Neutrophil (primary cell): ENCODE measurements at regions not wholly inside any gene's neighbourhood (a gene's known extent, or its start where the extent isn't known, plus 50 kb on each side); places are given as distances from the start of the nearest gene placed in this dataset.

Source experiments
- H3K27ac ChIP-seq: fragments of 200-600 bp; sonication (generic); 2 replicates; pipeline ENCODE4 v1.5.1; 2016; ENCODE audit warnings: mild to moderate bottlenecking, moderate library complexity
- H3K27me3 ChIP-seq: fragments of 200-600 bp; sonication (generic); 2 replicates; pipeline ENCODE4 v1.6.0; 2016; ENCODE audit warnings: mild to moderate bottlenecking
- H3K36me3 ChIP-seq: fragments of 200-600 bp; sonication (generic); 2 replicates; pipeline ENCODE4 v1.5.1; 2017
- H3K4me1 ChIP-seq, 2 experiments: fragments of 200-600 bp in 1 of 2; sonication (generic) in 1 of 2; 1 replicate in 1 of 2; 2 replicates in 1 of 2; pipeline versions ENCODE4 v1.5.1 to v1.6.1; 2013 to 2016; ENCODE audit warnings: low read depth in 1 of 2, low read length in 1 of 2, mild to moderate bottlenecking in 1 of 2, moderate library complexity in 1 of 2; ENCODE audit not compliant: control insufficient read depth in 1 of 2, insufficient read depth in 1 of 2
- H3K4me3 ChIP-seq, 2 experiments: fragments of 200-600 bp in 1 of 2; sonication (generic) in 1 of 2; 1 replicate in 1 of 2; 2 replicates in 1 of 2; pipeline ENCODE4 v1.5.1; 2013 to 2016; ENCODE audit warnings: low read depth in 1 of 2, low read length in 1 of 2, mild to moderate bottlenecking in 1 of 2, moderate library complexity in 1 of 2
- H3K9me3 ChIP-seq: fragments of 200-600 bp; sonication (generic); 2 replicates; pipeline ENCODE4 v1.5.1; 2016
- TF ChIP-seq, protein P1 (sequence below): fragments of 200-600 bp; sonication (generic); IDR thresholded peaks from 2 replicates; pipeline ENCODE4 v1.5.1; 2016; ENCODE audit warnings: antibody characterized with exemption

DNA sequence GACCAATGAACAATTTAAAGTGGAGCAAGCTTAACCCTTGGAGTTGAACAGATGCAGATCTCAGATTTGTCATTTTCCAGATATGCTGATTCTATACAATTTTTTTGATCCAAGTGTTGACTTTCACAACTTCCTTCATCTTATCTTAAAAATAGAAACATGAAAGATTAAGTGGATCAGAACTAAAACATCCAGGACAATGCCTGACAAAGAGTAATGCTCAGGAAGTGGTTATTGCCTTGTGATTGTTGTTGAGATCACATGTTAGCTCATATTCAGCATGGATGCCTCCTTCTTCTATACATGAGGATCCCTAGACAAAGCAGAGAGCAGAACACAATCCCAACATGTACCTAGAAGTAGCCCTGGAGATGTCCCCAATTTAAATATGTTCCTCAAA, 160.9 kb downstream of the PPARGC1A start:
- no peak overlapping the region for H3K4me3 ChIP-seq
- H3K27ac ChIP-seq = no peak overlapping the region
- H3K27me3 ChIP-seq = no peaks in the 10 kb centered on the region
- no peaks in the 10 kb centered on the region for H3K4me1 ChIP-seq
- H3K9me3 ChIP-seq = no peaks in the 10 kb centered on the region
- TF ChIP-seq, protein P1, sequence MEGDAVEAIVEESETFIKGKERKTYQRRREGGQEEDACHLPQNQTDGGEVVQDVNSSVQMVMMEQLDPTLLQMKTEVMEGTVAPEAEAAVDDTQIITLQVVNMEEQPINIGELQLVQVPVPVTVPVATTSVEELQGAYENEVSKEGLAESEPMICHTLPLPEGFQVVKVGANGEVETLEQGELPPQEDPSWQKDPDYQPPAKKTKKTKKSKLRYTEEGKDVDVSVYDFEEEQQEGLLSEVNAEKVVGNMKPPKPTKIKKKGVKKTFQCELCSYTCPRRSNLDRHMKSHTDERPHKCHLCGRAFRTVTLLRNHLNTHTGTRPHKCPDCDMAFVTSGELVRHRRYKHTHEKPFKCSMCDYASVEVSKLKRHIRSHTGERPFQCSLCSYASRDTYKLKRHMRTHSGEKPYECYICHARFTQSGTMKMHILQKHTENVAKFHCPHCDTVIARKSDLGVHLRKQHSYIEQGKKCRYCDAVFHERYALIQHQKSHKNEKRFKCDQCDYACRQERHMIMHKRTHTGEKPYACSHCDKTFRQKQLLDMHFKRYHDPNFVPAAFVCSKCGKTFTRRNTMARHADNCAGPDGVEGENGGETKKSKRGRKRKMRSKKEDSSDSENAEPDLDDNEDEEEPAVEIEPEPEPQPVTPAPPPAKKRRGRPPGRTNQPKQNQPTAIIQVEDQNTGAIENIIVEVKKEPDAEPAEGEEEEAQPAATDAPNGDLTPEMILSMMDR = no peak
- H3K36me3 ChIP-seq = no peaks in the 10 kb centered on the region

DNA sequence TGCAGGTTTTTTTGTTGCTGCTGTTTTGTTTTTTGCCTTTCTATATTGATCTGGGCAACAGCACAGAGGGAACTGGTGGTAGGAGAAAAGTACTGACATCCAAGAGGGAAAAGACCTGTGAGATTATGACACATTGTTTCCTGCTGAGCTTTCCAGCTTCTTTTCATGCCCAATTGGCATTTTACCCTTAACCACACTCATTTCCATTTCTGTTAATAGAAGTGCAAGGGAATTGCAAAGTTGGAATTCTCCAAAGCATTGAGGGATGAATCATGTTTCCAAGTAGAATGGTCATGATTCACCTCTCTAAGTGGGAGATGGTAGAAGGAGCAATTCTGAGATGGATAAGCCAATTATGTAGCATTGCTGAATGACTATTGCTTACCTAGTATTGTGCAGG, 161.5 kb downstream of the PPARGC1A start:
- Histone ChIP-seq H3K27ac (no peak overlapping the region), H3K4me1 (no peaks in the 10 kb centered on the region), H3K27me3 (no peaks in the 10 kb centered on the region), H3K9me3 (no peaks in the 10 kb centered on the region), H3K36me3 (no peaks in the 10 kb centered on the region), H3K4me3 (no peak overlapping the region)
- TF ChIP-seq, protein P1 = no peak

DNA sequence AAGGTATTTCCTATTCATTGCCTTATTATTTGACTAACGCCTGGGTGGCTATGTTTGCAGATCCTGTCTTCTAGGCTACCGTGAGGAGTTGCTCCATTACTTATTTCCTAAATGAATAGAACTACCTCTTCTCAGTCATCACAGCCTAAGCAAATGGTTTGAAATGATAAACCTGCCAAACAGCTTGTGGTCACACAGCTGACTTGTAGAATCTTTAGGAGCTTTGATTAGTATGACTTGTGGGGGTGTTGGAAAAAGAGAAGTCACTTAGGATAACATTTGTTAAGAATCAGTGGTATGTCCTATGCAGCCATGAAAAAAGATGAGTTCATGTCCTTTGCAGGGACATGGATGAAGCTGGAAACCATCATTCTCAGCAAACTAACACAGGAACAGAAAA, 169.3 kb downstream of the PPARGC1A start:
- H3K4me3 ChIP-seq = no peak overlapping the region
- H3K4me1 ChIP-seq = no peaks in the 10 kb centered on the region
- no peaks in the 10 kb centered on the region for H3K36me3 ChIP-seq
- H3K27me3 ChIP-seq = no peaks in the 10 kb centered on the region
- no peaks in the 10 kb centered on the region for H3K9me3 ChIP-seq
- TF ChIP-seq, protein P1 = no peak
- no peak overlapping the region for H3K27ac ChIP-seq

DNA sequence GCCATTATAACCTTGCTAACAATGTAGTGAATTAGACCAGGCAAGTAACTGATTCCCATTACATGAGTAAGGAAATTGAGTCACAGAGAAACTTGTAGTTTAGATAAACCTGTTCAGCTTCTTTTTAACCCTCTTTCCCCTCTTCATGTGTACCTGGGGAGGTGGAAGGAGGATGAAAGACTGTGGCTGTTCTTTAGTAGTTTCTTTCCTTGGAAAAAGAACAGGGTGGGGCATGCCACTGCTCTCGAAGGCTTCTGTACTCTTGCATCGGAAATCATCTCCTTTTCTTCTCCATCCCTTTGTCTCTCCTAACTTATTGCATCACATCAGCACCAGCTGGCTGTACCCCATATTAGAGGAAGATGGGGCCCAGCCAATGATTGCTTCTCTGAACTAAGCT, 171.4 kb downstream of the PPARGC1A start:
- no peaks in the 10 kb centered on the region for H3K27me3 ChIP-seq
- no peak overlapping the region for H3K27ac ChIP-seq
- H3K4me1 ChIP-seq = no peaks in the 10 kb centered on the region
- no peaks in the 10 kb centered on the region for H3K9me3 ChIP-seq
- no peak overlapping the region for H3K4me3 ChIP-seq
- no peaks in the 10 kb centered on the region for H3K36me3 ChIP-seq
- TF ChIP-seq, protein P1 = no peak

DNA sequence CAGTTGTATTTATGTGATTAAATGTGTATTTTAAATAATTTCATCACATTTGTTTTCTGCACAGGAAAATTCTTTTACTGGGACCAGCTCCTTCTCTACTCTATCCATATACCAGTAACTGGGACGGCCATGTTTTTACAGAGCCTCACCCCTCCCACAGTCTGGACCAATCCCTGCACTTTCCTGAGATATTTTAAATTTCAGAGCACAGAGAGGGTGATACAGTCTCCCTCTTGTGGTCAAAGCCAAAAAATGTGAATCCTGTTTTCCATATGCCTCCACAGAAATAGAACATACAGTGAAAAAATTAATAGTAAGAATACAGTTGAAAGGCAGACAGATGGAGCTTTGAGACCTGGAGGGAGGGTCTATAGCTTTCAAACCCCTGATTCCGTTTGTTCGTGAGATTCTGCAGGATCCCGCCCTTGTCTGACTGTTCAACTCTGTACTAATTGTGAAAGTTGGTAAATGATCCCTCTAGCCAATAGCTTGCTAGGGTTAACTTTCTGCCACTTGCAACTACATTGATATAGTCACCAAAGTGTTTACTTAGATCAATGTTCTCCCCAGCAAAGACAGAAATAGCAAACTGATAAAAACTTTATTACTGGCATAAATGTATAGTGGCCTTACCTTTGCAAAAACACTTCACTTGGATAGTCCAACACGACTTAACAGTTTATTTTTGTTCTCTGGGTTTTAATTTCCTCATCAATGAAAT, 172.2 kb downstream of the PPARGC1A start:
- no peak overlapping the region for H3K27ac ChIP-seq
- H3K36me3 ChIP-seq = no peaks in the 10 kb centered on the region
- no peaks in the 10 kb centered on the region for H3K27me3 ChIP-seq
- TF ChIP-seq, protein P1 = no peak
- no peak overlapping the region for H3K4me3 ChIP-seq
- H3K4me1 ChIP-seq = no peaks in the 10 kb centered on the region
- H3K9me3 ChIP-seq = no peaks in the 10 kb centered on the region
